Smooth muscle cell (in vitro differentiated cells): ENCODE measurements at regions not wholly inside any gene's neighbourhood (a gene's known extent, or its start where the extent isn't known, plus 50 kb on each side); places are given as distances from the start of the nearest gene placed in this dataset.
A peak's percentile ranks its signal among the peaks of the same experiment; 100 is the strongest.

ENCODE experiments used
- DNase-seq: peaks from one replicate; lab custom pipeline; 2025; ENCODE audit not compliant: unreplicated experiment; lab: John Stamatoyannopoulos, UW
- H2AFZ ChIP-seq: fragments of 200-600 bp; sonication (generic); 2 replicates; pipeline ENCODE4 v1.6.0; 2016; ENCODE audit warnings: antibody characterized with exemption, low read depth, mild to moderate bottlenecking
- H3F3A ChIP-seq: fragments of 200-600 bp; sonication (generic); 2 replicates; pipeline ENCODE4 v1.6.0; 2017; ENCODE audit warnings: antibody characterized with exemption, low read depth
- H3K27ac ChIP-seq: fragments of 200-600 bp; sonication (generic); 2 replicates; pipeline ENCODE4 v1.5.1; 2016; ENCODE audit warnings: low read depth, mild to moderate bottlenecking
- H3K27me3 ChIP-seq: fragments of 200-600 bp; sonication (generic); 2 replicates; pipeline ENCODE4 v1.6.1; 2016; ENCODE audit warnings: low read depth, mild to moderate bottlenecking
- H3K36me3 ChIP-seq: fragments of 200-600 bp; sonication (generic); 2 replicates; pipeline ENCODE4 v1.5.1; 2016; ENCODE audit warnings: low read depth
- H3K4me1 ChIP-seq: fragments of 200-600 bp; sonication (generic); 2 replicates; pipeline ENCODE4 v1.5.1; 2016; ENCODE audit warnings: low read depth
- H3K4me2 ChIP-seq: fragments of 200-600 bp; sonication (generic); 2 replicates; pipeline ENCODE4 v1.6.0; 2016; ENCODE audit warnings: mild to moderate bottlenecking
- H3K4me3 ChIP-seq: fragments of 200-600 bp; sonication (generic); 2 replicates; pipeline ENCODE4 v1.5.1; 2016; ENCODE audit warnings: mild to moderate bottlenecking
- H3K79me2 ChIP-seq: fragments of 200-600 bp; sonication (generic); 2 replicates; pipeline ENCODE4 v1.6.0; 2016; ENCODE audit warnings: low read depth, mild to moderate bottlenecking
- H3K9ac ChIP-seq: fragments of 200-600 bp; sonication (generic); 2 replicates; pipeline ENCODE4 v1.6.0; 2016; ENCODE audit warnings: low read depth
- H3K9me3 ChIP-seq: fragments of 200-600 bp; sonication (generic); replicated peaks from 2 replicates; pipeline ENCODE4 v1.5.1; 2016; ENCODE audit warnings: low read depth
- H4K20me1 ChIP-seq: fragments of 200-600 bp; sonication (generic); 2 replicates; pipeline ENCODE4 v1.6.0; 2016; ENCODE audit warnings: low read depth
- WGBS: methylation state at CpG from one replicate; pipeline ENCODE4 v1.1.7; 2016; ENCODE audit warnings: low lambda C conversion rate; 5-methylcytosine and 5-hydroxymethylcytosine counted together
- TF ChIP-seq, protein P1 (sequence below): fragments of 200-600 bp; sonication (generic); IDR thresholded peaks from 2 replicates; pipeline ENCODE4 v1.5.1; 2017; ENCODE audit warnings: borderline replicate concordance, mild to moderate bottlenecking, antibody characterized with exemption; ENCODE audit not compliant: insufficient read depth, poor library complexity, severe bottlenecking

DNA sequence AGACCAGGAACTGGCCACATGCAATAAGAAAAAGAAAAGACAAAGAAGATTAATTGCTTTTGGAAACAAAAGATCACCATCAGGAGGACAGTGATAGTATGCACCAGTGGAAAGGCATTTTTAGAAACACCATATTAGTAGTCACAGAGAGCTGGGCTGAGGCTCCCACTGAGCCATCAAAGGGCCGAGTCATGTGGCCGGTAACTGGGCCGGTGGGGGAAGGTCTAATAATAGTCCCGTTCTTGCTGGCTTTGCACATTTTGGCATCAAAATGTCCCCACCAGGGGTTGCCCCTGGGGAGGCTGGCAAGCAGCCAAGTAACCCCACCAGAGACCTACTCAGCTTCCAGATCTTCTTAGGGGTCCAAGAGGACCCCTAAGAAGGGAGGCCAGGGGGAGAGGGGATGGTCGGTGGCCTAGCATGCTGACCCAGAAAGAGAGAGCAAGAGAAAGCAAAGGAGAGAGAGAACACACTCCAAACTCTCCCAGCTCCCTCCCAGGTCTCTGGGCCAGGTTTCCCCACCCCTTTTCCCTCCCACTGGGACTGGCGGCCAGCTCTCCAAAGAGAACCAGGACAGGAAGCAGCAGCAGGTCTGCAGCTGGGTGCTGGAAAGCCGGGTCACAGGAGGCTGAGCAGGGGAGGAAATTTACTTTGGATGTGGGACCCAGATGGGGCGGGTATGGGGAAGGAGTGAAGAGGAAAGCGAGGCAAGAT lies 70.2 kb upstream of the FGFR2 start:
- 8% methylated on average over 9 of the region's 9 CpGs for WGBS
- H3K27me3 ChIP-seq, result no peaks in the 10 kb centered on the region
- H3K36me3 ChIP-seq, result no peaks in the 10 kb centered on the region
- peak overlapping the region; percentile 76 for H3K27ac ChIP-seq
- no peaks in the 10 kb centered on the region for H3K9me3 ChIP-seq
- no peaks in the 10 kb centered on the region for H3F3A ChIP-seq
- no peak overlapping the region for H3K4me3 ChIP-seq
- peaks cover 13% of the 10 kb centered on the region for H3K4me1 ChIP-seq
- DNase-seq, result peak; percentile 23
- H2AFZ ChIP-seq, result peak overlapping the region; percentile 75
- peak overlapping the region; percentile 80 for H3K4me2 ChIP-seq
- no peaks in the 10 kb centered on the region for H3K79me2 ChIP-seq
- no peaks in the 10 kb centered on the region for H4K20me1 ChIP-seq
- peak overlapping the region; percentile 24 for H3K9ac ChIP-seq
- TF ChIP-seq, protein P1, sequence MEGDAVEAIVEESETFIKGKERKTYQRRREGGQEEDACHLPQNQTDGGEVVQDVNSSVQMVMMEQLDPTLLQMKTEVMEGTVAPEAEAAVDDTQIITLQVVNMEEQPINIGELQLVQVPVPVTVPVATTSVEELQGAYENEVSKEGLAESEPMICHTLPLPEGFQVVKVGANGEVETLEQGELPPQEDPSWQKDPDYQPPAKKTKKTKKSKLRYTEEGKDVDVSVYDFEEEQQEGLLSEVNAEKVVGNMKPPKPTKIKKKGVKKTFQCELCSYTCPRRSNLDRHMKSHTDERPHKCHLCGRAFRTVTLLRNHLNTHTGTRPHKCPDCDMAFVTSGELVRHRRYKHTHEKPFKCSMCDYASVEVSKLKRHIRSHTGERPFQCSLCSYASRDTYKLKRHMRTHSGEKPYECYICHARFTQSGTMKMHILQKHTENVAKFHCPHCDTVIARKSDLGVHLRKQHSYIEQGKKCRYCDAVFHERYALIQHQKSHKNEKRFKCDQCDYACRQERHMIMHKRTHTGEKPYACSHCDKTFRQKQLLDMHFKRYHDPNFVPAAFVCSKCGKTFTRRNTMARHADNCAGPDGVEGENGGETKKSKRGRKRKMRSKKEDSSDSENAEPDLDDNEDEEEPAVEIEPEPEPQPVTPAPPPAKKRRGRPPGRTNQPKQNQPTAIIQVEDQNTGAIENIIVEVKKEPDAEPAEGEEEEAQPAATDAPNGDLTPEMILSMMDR, result no peak

DNA sequence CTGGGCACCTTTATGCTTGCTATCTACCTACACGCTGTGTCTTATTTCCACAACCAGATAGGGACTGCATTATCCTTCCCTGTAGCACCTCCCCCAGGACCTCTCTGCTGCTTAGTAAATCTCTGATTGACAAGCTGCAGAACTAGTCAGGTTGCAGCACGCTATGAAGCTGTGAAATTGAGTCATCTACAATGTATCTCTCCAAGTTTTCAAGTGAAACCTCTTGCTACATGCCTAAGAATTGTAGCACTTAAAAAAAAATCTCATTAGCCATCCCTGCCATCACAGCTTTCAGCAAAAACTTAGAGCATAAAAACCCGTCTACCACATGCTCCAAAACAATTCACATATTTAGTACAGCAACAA lies 69.7 kb upstream of the FGFR2 start:
- WGBS, result 56% methylated on average over 3 of the region's 3 CpGs
- H4K20me1 ChIP-seq, result no peaks in the 10 kb centered on the region

DNA sequence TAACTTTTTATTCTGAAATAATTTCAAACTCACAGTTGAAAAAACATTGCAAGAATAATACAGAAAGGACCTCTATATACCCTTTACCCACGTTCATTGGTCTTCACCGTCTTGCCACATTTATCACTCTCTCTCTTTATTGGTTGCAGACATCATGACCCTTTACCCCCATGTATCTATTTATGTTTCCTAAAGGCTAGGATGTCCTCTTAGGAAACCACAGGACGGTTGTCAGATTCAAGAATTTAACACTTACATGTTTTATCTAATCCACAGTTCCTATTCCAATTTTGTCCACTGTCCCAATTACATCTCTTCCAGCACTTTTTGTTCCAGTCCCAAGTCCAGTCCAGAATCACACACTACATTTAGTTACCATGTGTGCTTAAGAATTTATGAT lies 67.6 kb upstream of the FGFR2 start:
- TF ChIP-seq, protein P1, result no peak
- 77% methylated on average over 3 of the region's 3 CpGs for WGBS
- no peak overlapping the region for H3K4me2 ChIP-seq

More for the DNA sequence above, 69.7 kb upstream of the FGFR2 start:
- H3K27me3 ChIP-seq, result no peaks in the 10 kb centered on the region
- H3K36me3 ChIP-seq, result no peaks in the 10 kb centered on the region
- H3K27ac ChIP-seq, result peak overlapping the region; percentile 76
- peaks cover 13% of the 10 kb centered on the region for H3K4me1 ChIP-seq
- peak overlapping the region; percentile 80 for H3K4me2 ChIP-seq
- no peaks in the 10 kb centered on the region for H3K79me2 ChIP-seq
- DNase-seq, result no peak
- no peak overlapping the region for H3K9ac ChIP-seq
- H2AFZ ChIP-seq, result peak overlapping the region; percentile 75
- TF ChIP-seq, protein P1, result no peak
- H3K4me3 ChIP-seq, result no peak overlapping the region
- no peaks in the 10 kb centered on the region for H3F3A ChIP-seq
- H3K9me3 ChIP-seq, result no peaks in the 10 kb centered on the region

DNA sequence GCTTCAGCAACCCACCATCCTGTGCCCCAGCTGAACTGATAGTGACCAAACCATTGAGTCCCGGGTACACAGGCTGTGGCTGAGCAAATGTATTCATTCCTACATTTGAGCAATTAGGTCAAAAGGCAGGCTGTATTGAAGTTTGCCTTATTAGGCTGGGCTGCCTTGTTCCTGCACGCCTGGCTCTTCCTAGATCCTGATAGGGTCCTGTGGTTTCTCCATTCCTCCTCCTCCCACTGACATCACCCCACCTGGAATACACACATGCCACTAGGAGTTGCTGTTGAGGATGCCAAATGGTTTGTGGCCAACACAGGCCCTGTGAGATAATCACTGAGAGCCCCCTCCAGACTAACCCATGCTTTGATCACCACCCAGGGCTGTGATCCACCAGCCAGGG lies 66.4 kb upstream of the FGFR2 start:
- Histone ChIP-seq H3K4me1 (peaks cover 13% of the 10 kb centered on the region), H3K9me3 (no peaks in the 10 kb centered on the region), H3K27me3 (no peaks in the 10 kb centered on the region), H4K20me1 (no peaks in the 10 kb centered on the region), H3K79me2 (no peaks in the 10 kb centered on the region), H3F3A (no peaks in the 10 kb centered on the region), H3K9ac (no peak overlapping the region), H3K36me3 (no peaks in the 10 kb centered on the region), H3K4me3 (no peak overlapping the region), H3K27ac (no peak overlapping the region), H2AFZ (no peak overlapping the region), H3K4me2 (no peak overlapping the region)
- TF ChIP-seq, protein P1, result no peak
- WGBS, result 88% methylated on average over 2 of the region's 2 CpGs
- no peak for DNase-seq

More for the DNA sequence above, 67.6 kb upstream of the FGFR2 start:
- no peak overlapping the region for H2AFZ ChIP-seq
- no peaks in the 10 kb centered on the region for H4K20me1 ChIP-seq
- no peaks in the 10 kb centered on the region for H3K79me2 ChIP-seq
- no peaks in the 10 kb centered on the region for H3F3A ChIP-seq
- peaks cover 13% of the 10 kb centered on the region for H3K4me1 ChIP-seq
- H3K4me3 ChIP-seq, result no peak overlapping the region
- no peaks in the 10 kb centered on the region for H3K9me3 ChIP-seq
- H3K9ac ChIP-seq, result no peak overlapping the region
- H3K27me3 ChIP-seq, result no peaks in the 10 kb centered on the region
- no peak for DNase-seq
- H3K36me3 ChIP-seq, result no peaks in the 10 kb centered on the region
- H3K27ac ChIP-seq, result no peak overlapping the region
